H1 (cell line): ENCODE measurements at regions not wholly inside any gene's neighbourhood (a gene's known extent, or its start where the extent isn't known, plus 50 kb on each side); places are given as distances from the start of the nearest gene placed in this dataset.

Experiments
- CTCF ChIA-PET: fragments of 300-600 bp; sonication (Branson Sonifier 250); formaldehyde crosslinking; loops from one replicate; lab custom pipeline; 2021; ENCODE audit not compliant: partially characterized antibody; lab: Charles Lee
- POLR2A ChIA-PET: fragments of 300-600 bp; sonication (Branson Sonifier 250); formaldehyde crosslinking; loops from one replicate; lab custom pipeline; 2021; ENCODE audit warnings: inconsistent platforms; ENCODE audit not compliant: partially characterized antibody; lab: Charles Lee
- DNase-seq, 2 experiments: peaks; one replicate each; pipeline versions ENCODE4 v3.0.0 to v3.0.0-alpha.2; 2010 to 2022; ENCODE audit warnings: low spot score in 2 of 2, low read depth in 1 of 2, mixed read lengths in 1 of 2
- FAIRE-seq: peaks from 2 replicates; lab custom pipeline; 2011; peaks lifted over from hg19 to GRCh38; lab: Jason Lieb, UNC
- H2AFZ ChIP-seq: 2 replicates; pipeline ENCODE4 v1.8.1; 2012; ENCODE audit warnings: low read length, inconsistent platforms
- H2AK5ac ChIP-seq: 2 replicates; pipeline ENCODE4 v1.6.1; 2013; ENCODE audit warnings: low read depth, low read length
- H2BK120ac ChIP-seq: replicated peaks from 2 replicates; pipeline ENCODE3; 2013; ENCODE audit warnings: low read depth, low read length, inconsistent platforms
- H2BK12ac ChIP-seq: 2 replicates; pipeline ENCODE4 v1.6.1; 2013; ENCODE audit warnings: low read depth, low read length
- H2BK15ac ChIP-seq: 2 replicates; pipeline ENCODE4 v1.6.1; 2013; ENCODE audit warnings: low read length
- H2BK20ac ChIP-seq: 2 replicates; pipeline ENCODE4 v1.6.1; 2013; ENCODE audit warnings: low read length
- H2BK5ac ChIP-seq: 2 replicates; pipeline ENCODE4 v1.6.1; 2013; ENCODE audit warnings: low read depth, low read length
- H3K14ac ChIP-seq: 2 replicates; pipeline ENCODE4 v1.6.1; 2013; ENCODE audit warnings: inconsistent platforms; ENCODE audit not compliant: insufficient read length
- H3K18ac ChIP-seq: 2 replicates; pipeline ENCODE4 v1.6.1; 2013; ENCODE audit warnings: low read length; ENCODE audit errors: extremely low read depth
- H3K23ac ChIP-seq: 2 replicates; pipeline ENCODE4 v1.6.1; 2013; ENCODE audit warnings: inconsistent platforms; ENCODE audit not compliant: insufficient read length
- H3K23me2 ChIP-seq: 2 replicates; pipeline ENCODE4 v1.6.1; 2013; ENCODE audit warnings: low read depth, low read length
- H3K27ac ChIP-seq: 2 replicates; pipeline ENCODE4 v1.6.1; 2011; ENCODE audit warnings: low read depth, low read length, inconsistent platforms
- H3K27me3 ChIP-seq, 4 experiments: replicated peaks in 1 of 4; 1 replicate in 1 of 4; 2 replicates in 3 of 4; pipeline versions ENCODE4 v1.6.1 to v1.8.1; 2011 to 2013; ENCODE audit warnings: low read length in 3 of 4, mild to moderate bottlenecking in 3 of 4, inconsistent platforms in 2 of 4, mixed read lengths in 2 of 4, moderate library complexity in 1 of 4; ENCODE audit not compliant: control insufficient read depth in 3 of 4, insufficient read depth in 3 of 4; ENCODE audit errors: extremely low read depth in 1 of 4
- H3K36me3 ChIP-seq, 4 experiments: 2 replicates each; pipeline versions ENCODE4 v1.6.1 to v1.8.1; 2011 to 2013; ENCODE audit warnings: mild to moderate bottlenecking in 4 of 4, low read length in 3 of 4, moderate library complexity in 2 of 4, control low read depth in 1 of 4, inconsistent platforms in 1 of 4; ENCODE audit not compliant: insufficient read depth in 4 of 4, control insufficient read depth in 2 of 4
- H3K4ac ChIP-seq: replicated peaks from 2 replicates; pipeline ENCODE3; 2013; ENCODE audit warnings: low read length, low read depth, mixed read lengths, inconsistent platforms; ENCODE audit not compliant: insufficient read length
- H3K4me1 ChIP-seq, 4 experiments: replicated peaks in 1 of 4; 1 replicate in 1 of 4; 2 replicates in 3 of 4; pipeline versions ENCODE4 v1.6.1 to v1.8.1; 2011 to 2013; ENCODE audit warnings: low read length in 3 of 4, inconsistent platforms in 2 of 4, mixed read lengths in 1 of 4; ENCODE audit not compliant: insufficient read depth in 4 of 4, control insufficient read depth in 3 of 4
- H3K4me2 ChIP-seq, 2 experiments: 2 replicates each; pipeline versions ENCODE4 v1.6.1 to v1.8.1; 2011 to 2013; ENCODE audit warnings: low read depth in 2 of 2, low read length in 2 of 2, control low read depth in 1 of 2, inconsistent platforms in 1 of 2, mild to moderate bottlenecking in 1 of 2; ENCODE audit not compliant: insufficient read depth in 1 of 2
- H3K4me3 ChIP-seq, 4 experiments: fragments of 200-600, 300-600 bp in 1 of 4; sonication (generic), shearing (Covaris generic), sonication (Bioruptor Twin) in 1 of 4; 2 replicates each; pipeline versions ENCODE4 v1.5.1 to v1.8.1; 2011 to 2016; ENCODE audit warnings: low read length in 4 of 4, low read depth in 3 of 4, control low read depth in 2 of 4, inconsistent platforms in 2 of 4, mild to moderate bottlenecking in 2 of 4, mixed read lengths in 1 of 4, moderate library complexity in 1 of 4; ENCODE audit not compliant: insufficient read depth in 2 of 4; ENCODE audit errors: extremely low read depth in 1 of 4
- H3K56ac ChIP-seq: replicated peaks from 2 replicates; pipeline ENCODE3; 2013; ENCODE audit warnings: low read depth, mild to moderate bottlenecking, mixed read lengths, low read length, inconsistent platforms; ENCODE audit not compliant: insufficient read length
- H3K79me1 ChIP-seq: 2 replicates; pipeline ENCODE4 v1.6.1; 2013; ENCODE audit warnings: low read depth, low read length, control low read depth
- H3K79me2 ChIP-seq, 2 experiments: 2 replicates each; pipeline versions ENCODE4 v1.6.1 to v1.8.1; 2012 to 2013; ENCODE audit warnings: low read length in 2 of 2, mild to moderate bottlenecking in 2 of 2, inconsistent platforms in 1 of 2; ENCODE audit not compliant: insufficient read depth in 2 of 2, control insufficient read depth in 1 of 2
- H3K9ac ChIP-seq, 4 experiments: replicated peaks in 1 of 4; 1 replicate in 1 of 4; 2 replicates in 3 of 4; pipeline versions ENCODE4 v1.6.1 to v1.8.1; 2011 to 2013; ENCODE audit warnings: low read depth in 3 of 4, low read length in 3 of 4, control low read depth in 2 of 4, mild to moderate bottlenecking in 2 of 4, moderate library complexity in 2 of 4, inconsistent platforms in 1 of 4; ENCODE audit errors: extremely low read depth in 1 of 4
- H3K9me3 ChIP-seq, 2 experiments: 2 replicates each; pipeline versions ENCODE4 v1.6.1 to v1.8.1; 2012 to 2013; ENCODE audit warnings: mild to moderate bottlenecking in 2 of 2, moderate library complexity in 2 of 2, control low read depth in 1 of 2, inconsistent platforms in 1 of 2, low read depth in 1 of 2, low read length in 1 of 2, mixed read lengths in 1 of 2; ENCODE audit not compliant: insufficient read depth in 2 of 2
- H4K20me1 ChIP-seq, 2 experiments: replicated peaks in 1 of 2; 2 replicates each; pipeline versions ENCODE3 to v1.8.1; 2011 to 2013; ENCODE audit warnings: inconsistent platforms in 2 of 2, low read length in 2 of 2, mild to moderate bottlenecking in 1 of 2; ENCODE audit not compliant: insufficient read depth in 2 of 2, control insufficient read depth in 1 of 2
- H4K5ac ChIP-seq: 2 replicates; pipeline ENCODE4 v1.6.1; 2013; ENCODE audit warnings: low read length, low read depth, mixed read lengths, inconsistent platforms; ENCODE audit not compliant: insufficient read length
- H4K8ac ChIP-seq: 2 replicates; pipeline ENCODE4 v1.8.0; 2013; ENCODE audit warnings: mild to moderate bottlenecking, moderate library complexity, low read length, inconsistent platforms; ENCODE audit not compliant: insufficient read depth; ENCODE audit errors: extremely low read depth
- H4K91ac ChIP-seq: replicated peaks from 2 replicates; pipeline ENCODE3; 2013; ENCODE audit warnings: low read length, mixed read lengths, inconsistent platforms; ENCODE audit not compliant: insufficient read length
- CBX8 ChIP-seq: fragments of 300-800, 300-1000 bp; sonication (generic); IDR thresholded peaks from 2 replicates; pipeline ENCODE4 v1.7.1; 2016; ENCODE audit warnings: low read depth, low read length, borderline replicate concordance
- EGR1 ChIP-seq: IDR thresholded peaks from 2 replicates; pipeline ENCODE4 v1.6.1; 2011; ENCODE audit warnings: low read depth, low read length, borderline replicate concordance
- JUN ChIP-seq: IDR thresholded peaks from 2 replicates; pipeline ENCODE4 v1.6.1; 2011; ENCODE audit warnings: low read depth, mild to moderate bottlenecking, improper control_type of control experiment, low read length
- KDM4A ChIP-seq: IDR thresholded peaks from one replicate; pipeline ENCODE4 v1.7.1; 2012; ENCODE audit warnings: low read depth, mild to moderate bottlenecking, moderate library complexity, low read length, inconsistent platforms; ENCODE audit not compliant: severe bottlenecking
- POLR2A ChIP-seq, 2 experiments: IDR thresholded peaks; 1 replicate in 1 of 2; 2 replicates in 1 of 2; pipeline ENCODE4 v1.6.1; 2011; ENCODE audit warnings: low read depth in 2 of 2, low read length in 2 of 2, mild to moderate bottlenecking in 2 of 2; ENCODE audit errors: control extremely low read depth in 1 of 2
- RNF2 ChIP-seq: fragments of 200-900, 300-1000 bp; sonication (generic); IDR thresholded peaks from 2 replicates; pipeline ENCODE4 v1.7.1; 2016; ENCODE audit warnings: borderline replicate concordance, low read depth, mild to moderate bottlenecking, antibody characterized with exemption, low read length; ENCODE audit not compliant: poor library complexity, severe bottlenecking; ENCODE audit errors: missing control alignments
- SAP30 ChIP-seq: fragments of 300-600 bp; sonication (generic); IDR thresholded peaks from 2 replicates; pipeline ENCODE4 v1.7.1; 2012; ENCODE audit warnings: low read length, moderate library complexity, mild to moderate bottlenecking, inconsistent platforms; ENCODE audit not compliant: insufficient read depth, insufficient replicate concordance
- SP4 ChIP-seq: IDR thresholded peaks from 2 replicates; pipeline ENCODE4 v1.6.1; 2012; ENCODE audit warnings: low read length, inconsistent platforms
- TEAD4 ChIP-seq: IDR thresholded peaks from 2 replicates; pipeline ENCODE4 v1.6.1; 2012; ENCODE audit warnings: low read depth, low read length, inconsistent platforms, mixed read lengths
- ZNF274 ChIP-seq: IDR thresholded peaks from 2 replicates; pipeline ENCODE4 v1.7.0; 2012; ENCODE audit warnings: low read length, borderline replicate concordance; ENCODE audit errors: extremely low read depth

DNA sequence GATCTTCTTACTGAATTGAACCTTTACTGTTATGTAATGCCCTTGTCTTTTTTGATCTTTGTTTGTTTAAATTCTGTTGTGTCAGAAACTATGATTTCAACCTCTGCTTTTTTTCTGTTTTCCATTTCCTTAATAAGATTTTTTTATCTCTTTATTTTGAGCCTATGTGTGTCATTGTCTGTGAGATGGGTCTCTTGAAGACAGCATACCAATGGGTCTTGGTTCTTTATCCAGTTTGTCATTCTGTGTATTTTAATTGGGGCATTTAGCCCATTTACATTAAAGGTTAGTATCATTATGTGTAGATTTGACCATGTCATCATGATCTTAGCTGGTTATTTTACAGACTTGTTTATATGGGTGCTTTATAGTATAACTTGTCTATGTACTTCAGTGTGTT, 1803.3 kb downstream of the SLITRK5 start:
- no peak overlapping the region for H3K23ac ChIP-seq
- no peak overlapping the region for H4K8ac ChIP-seq
- H4K5ac ChIP-seq = no peak overlapping the region
- no peaks in the 10 kb centered on the region for H3K36me3 ChIP-seq
- H3K56ac ChIP-seq = no peak overlapping the region
- H3K4me1 ChIP-seq = no peaks in the 10 kb centered on the region
- POLR2A ChIA-PET = no interaction called here
- H2AFZ ChIP-seq = no peak overlapping the region
- no peak overlapping the region for H3K18ac ChIP-seq
- no peaks in the 10 kb centered on the region for H3K27me3 ChIP-seq
- H3K79me2 ChIP-seq = no peaks in the 10 kb centered on the region
- H3K9me3 ChIP-seq = no peaks in the 10 kb centered on the region
- DNase-seq (no peak), FAIRE-seq (no peak)
- no peaks in the 10 kb centered on the region for H4K20me1 ChIP-seq
- no peaks in the 10 kb centered on the region for H3K23me2 ChIP-seq
- no peak overlapping the region for H3K4me2 ChIP-seq
- CTCF ChIA-PET = no interaction called here
- H2BK5ac ChIP-seq = no peak overlapping the region
- H3K14ac ChIP-seq = no peak overlapping the region
- no peaks in the 10 kb centered on the region for H3K79me1 ChIP-seq
- no peak overlapping the region for H2BK15ac ChIP-seq
- no peak overlapping the region for H2BK20ac ChIP-seq
- H2AK5ac ChIP-seq = no peak overlapping the region
- H3K27ac ChIP-seq = no peak overlapping the region
- no peak overlapping the region for H2BK120ac ChIP-seq
- TF ChIP-seq POLR2A (IDR thresholded peaks at IDR 0.05; ENCODE audit: control extremely low read depth in 1 of 2, low read depth in 2 of 2, low read length in 2 of 2) = no peak
- no peak for TF ChIP-seq SAP30
- no peak for TF ChIP-seq TEAD4
- no peak for TF ChIP-seq KDM4A
- TF ChIP-seq ZNF274 = no peak
- no peak for TF ChIP-seq CBX8
- TF ChIP-seq JUN = no peak
- TF ChIP-seq SP4 = no peak
- no peak for TF ChIP-seq EGR1
- no peak for TF ChIP-seq RNF2
- no peak overlapping the region for H3K4ac ChIP-seq
- no peak overlapping the region for H4K91ac ChIP-seq
- no peak overlapping the region for H2BK12ac ChIP-seq
- no peak overlapping the region for H3K9ac ChIP-seq
- H3K4me3 ChIP-seq = no peak overlapping the region
